ENCODE measurements at regions not wholly inside any gene's neighbourhood (a gene's known extent, or its start where the extent isn't known, plus 50 kb on each side); places are given as distances from the start of the nearest gene placed in this dataset.

DNA sequence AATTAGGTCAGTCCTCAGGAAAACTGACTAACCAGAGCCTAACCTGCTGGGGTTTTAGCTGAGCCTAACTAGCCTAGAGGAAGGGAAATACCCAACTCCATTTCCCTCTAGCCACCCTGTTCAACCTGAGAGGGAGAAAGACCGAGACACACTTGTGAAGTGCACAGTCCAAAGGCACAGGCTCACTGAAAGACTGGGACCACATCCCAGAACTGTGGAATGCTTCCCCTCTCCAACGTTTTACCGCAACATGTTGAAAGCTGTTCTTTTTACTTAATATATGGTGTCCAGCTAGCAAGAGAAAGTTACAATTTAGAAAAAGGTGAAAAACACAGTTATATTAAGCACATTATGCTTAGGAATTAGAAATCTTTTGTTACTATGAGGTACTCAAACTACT is 76.8 kb upstream of the SIMC1 start:
- TF ChIP-seq EZH2 (IDR thresholded peaks at IDR 0.05; ENCODE audit: insufficient read depth, low read length), result no peak
- TF ChIP-seq, protein P1, sequence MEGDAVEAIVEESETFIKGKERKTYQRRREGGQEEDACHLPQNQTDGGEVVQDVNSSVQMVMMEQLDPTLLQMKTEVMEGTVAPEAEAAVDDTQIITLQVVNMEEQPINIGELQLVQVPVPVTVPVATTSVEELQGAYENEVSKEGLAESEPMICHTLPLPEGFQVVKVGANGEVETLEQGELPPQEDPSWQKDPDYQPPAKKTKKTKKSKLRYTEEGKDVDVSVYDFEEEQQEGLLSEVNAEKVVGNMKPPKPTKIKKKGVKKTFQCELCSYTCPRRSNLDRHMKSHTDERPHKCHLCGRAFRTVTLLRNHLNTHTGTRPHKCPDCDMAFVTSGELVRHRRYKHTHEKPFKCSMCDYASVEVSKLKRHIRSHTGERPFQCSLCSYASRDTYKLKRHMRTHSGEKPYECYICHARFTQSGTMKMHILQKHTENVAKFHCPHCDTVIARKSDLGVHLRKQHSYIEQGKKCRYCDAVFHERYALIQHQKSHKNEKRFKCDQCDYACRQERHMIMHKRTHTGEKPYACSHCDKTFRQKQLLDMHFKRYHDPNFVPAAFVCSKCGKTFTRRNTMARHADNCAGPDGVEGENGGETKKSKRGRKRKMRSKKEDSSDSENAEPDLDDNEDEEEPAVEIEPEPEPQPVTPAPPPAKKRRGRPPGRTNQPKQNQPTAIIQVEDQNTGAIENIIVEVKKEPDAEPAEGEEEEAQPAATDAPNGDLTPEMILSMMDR (IDR thresholded peaks at IDR 0.05; ENCODE audit: insufficient read depth, low read depth, low read length), result no peak
